H1 (cell line): ENCODE measurements at regions not wholly inside any gene's neighbourhood (a gene's known extent, or its start where the extent isn't known, plus 50 kb on each side); places are given as distances from the start of the nearest gene placed in this dataset.

Experiments used
- CTCF ChIA-PET: fragments of 300-600 bp; sonication (Branson Sonifier 250); formaldehyde crosslinking; loops from one replicate; lab custom pipeline; 2021; ENCODE audit not compliant: partially characterized antibody; lab: Charles Lee
- POLR2A ChIA-PET: fragments of 300-600 bp; sonication (Branson Sonifier 250); formaldehyde crosslinking; loops from one replicate; lab custom pipeline; 2021; ENCODE audit warnings: inconsistent platforms; ENCODE audit not compliant: partially characterized antibody; lab: Charles Lee
- DNase-seq, 2 experiments: peaks; one replicate each; pipeline versions ENCODE4 v3.0.0 to v3.0.0-alpha.2; 2010 to 2022; ENCODE audit warnings: low spot score in 2 of 2, low read depth in 1 of 2, mixed read lengths in 1 of 2
- FAIRE-seq: peaks from 2 replicates; lab custom pipeline; 2011; peaks lifted over from hg19 to GRCh38; lab: Jason Lieb, UNC
- H2AFZ ChIP-seq: 2 replicates; pipeline ENCODE4 v1.8.1; 2012; ENCODE audit warnings: low read length, inconsistent platforms
- H2AK5ac ChIP-seq: 2 replicates; pipeline ENCODE4 v1.6.1; 2013; ENCODE audit warnings: low read depth, low read length
- H2BK120ac ChIP-seq: replicated peaks from 2 replicates; pipeline ENCODE3; 2013; ENCODE audit warnings: low read depth, low read length, inconsistent platforms
- H2BK12ac ChIP-seq: 2 replicates; pipeline ENCODE4 v1.6.1; 2013; ENCODE audit warnings: low read depth, low read length
- H2BK15ac ChIP-seq: 2 replicates; pipeline ENCODE4 v1.6.1; 2013; ENCODE audit warnings: low read length
- H2BK20ac ChIP-seq: 2 replicates; pipeline ENCODE4 v1.6.1; 2013; ENCODE audit warnings: low read length
- H2BK5ac ChIP-seq: 2 replicates; pipeline ENCODE4 v1.6.1; 2013; ENCODE audit warnings: low read depth, low read length
- H3K14ac ChIP-seq: 2 replicates; pipeline ENCODE4 v1.6.1; 2013; ENCODE audit warnings: inconsistent platforms; ENCODE audit not compliant: insufficient read length
- H3K18ac ChIP-seq: 2 replicates; pipeline ENCODE4 v1.6.1; 2013; ENCODE audit warnings: low read length; ENCODE audit errors: extremely low read depth
- H3K23ac ChIP-seq: 2 replicates; pipeline ENCODE4 v1.6.1; 2013; ENCODE audit warnings: inconsistent platforms; ENCODE audit not compliant: insufficient read length
- H3K23me2 ChIP-seq: 2 replicates; pipeline ENCODE4 v1.6.1; 2013; ENCODE audit warnings: low read depth, low read length
- H3K27ac ChIP-seq: 2 replicates; pipeline ENCODE4 v1.6.1; 2011; ENCODE audit warnings: low read depth, low read length, inconsistent platforms
- H3K27me3 ChIP-seq, 4 experiments: replicated peaks in 1 of 4; 1 replicate in 1 of 4; 2 replicates in 3 of 4; pipeline versions ENCODE4 v1.6.1 to v1.8.1; 2011 to 2013; ENCODE audit warnings: low read length in 3 of 4, mild to moderate bottlenecking in 3 of 4, inconsistent platforms in 2 of 4, mixed read lengths in 2 of 4, moderate library complexity in 1 of 4; ENCODE audit not compliant: control insufficient read depth in 3 of 4, insufficient read depth in 3 of 4; ENCODE audit errors: extremely low read depth in 1 of 4
- H3K36me3 ChIP-seq, 4 experiments: 2 replicates each; pipeline versions ENCODE4 v1.6.1 to v1.8.1; 2011 to 2013; ENCODE audit warnings: mild to moderate bottlenecking in 4 of 4, low read length in 3 of 4, moderate library complexity in 2 of 4, control low read depth in 1 of 4, inconsistent platforms in 1 of 4; ENCODE audit not compliant: insufficient read depth in 4 of 4, control insufficient read depth in 2 of 4
- H3K4ac ChIP-seq: replicated peaks from 2 replicates; pipeline ENCODE3; 2013; ENCODE audit warnings: low read length, low read depth, mixed read lengths, inconsistent platforms; ENCODE audit not compliant: insufficient read length
- H3K4me1 ChIP-seq, 4 experiments: replicated peaks in 1 of 4; 1 replicate in 1 of 4; 2 replicates in 3 of 4; pipeline versions ENCODE4 v1.6.1 to v1.8.1; 2011 to 2013; ENCODE audit warnings: low read length in 3 of 4, inconsistent platforms in 2 of 4, mixed read lengths in 1 of 4; ENCODE audit not compliant: insufficient read depth in 4 of 4, control insufficient read depth in 3 of 4
- H3K4me2 ChIP-seq, 2 experiments: 2 replicates each; pipeline versions ENCODE4 v1.6.1 to v1.8.1; 2011 to 2013; ENCODE audit warnings: low read depth in 2 of 2, low read length in 2 of 2, control low read depth in 1 of 2, inconsistent platforms in 1 of 2, mild to moderate bottlenecking in 1 of 2; ENCODE audit not compliant: insufficient read depth in 1 of 2
- H3K4me3 ChIP-seq, 4 experiments: fragments of 200-600, 300-600 bp in 1 of 4; sonication (generic), shearing (Covaris generic), sonication (Bioruptor Twin) in 1 of 4; 2 replicates each; pipeline versions ENCODE4 v1.5.1 to v1.8.1; 2011 to 2016; ENCODE audit warnings: low read length in 4 of 4, low read depth in 3 of 4, control low read depth in 2 of 4, inconsistent platforms in 2 of 4, mild to moderate bottlenecking in 2 of 4, mixed read lengths in 1 of 4, moderate library complexity in 1 of 4; ENCODE audit not compliant: insufficient read depth in 2 of 4; ENCODE audit errors: extremely low read depth in 1 of 4
- H3K56ac ChIP-seq: replicated peaks from 2 replicates; pipeline ENCODE3; 2013; ENCODE audit warnings: low read depth, mild to moderate bottlenecking, mixed read lengths, low read length, inconsistent platforms; ENCODE audit not compliant: insufficient read length
- H3K79me1 ChIP-seq: 2 replicates; pipeline ENCODE4 v1.6.1; 2013; ENCODE audit warnings: low read depth, low read length, control low read depth
- H3K79me2 ChIP-seq, 2 experiments: 2 replicates each; pipeline versions ENCODE4 v1.6.1 to v1.8.1; 2012 to 2013; ENCODE audit warnings: low read length in 2 of 2, mild to moderate bottlenecking in 2 of 2, inconsistent platforms in 1 of 2; ENCODE audit not compliant: insufficient read depth in 2 of 2, control insufficient read depth in 1 of 2
- H3K9ac ChIP-seq, 4 experiments: replicated peaks in 1 of 4; 1 replicate in 1 of 4; 2 replicates in 3 of 4; pipeline versions ENCODE4 v1.6.1 to v1.8.1; 2011 to 2013; ENCODE audit warnings: low read depth in 3 of 4, low read length in 3 of 4, control low read depth in 2 of 4, mild to moderate bottlenecking in 2 of 4, moderate library complexity in 2 of 4, inconsistent platforms in 1 of 4; ENCODE audit errors: extremely low read depth in 1 of 4
- H3K9me3 ChIP-seq, 2 experiments: 2 replicates each; pipeline versions ENCODE4 v1.6.1 to v1.8.1; 2012 to 2013; ENCODE audit warnings: mild to moderate bottlenecking in 2 of 2, moderate library complexity in 2 of 2, control low read depth in 1 of 2, inconsistent platforms in 1 of 2, low read depth in 1 of 2, low read length in 1 of 2, mixed read lengths in 1 of 2; ENCODE audit not compliant: insufficient read depth in 2 of 2
- H4K20me1 ChIP-seq, 2 experiments: replicated peaks in 1 of 2; 2 replicates each; pipeline versions ENCODE3 to v1.8.1; 2011 to 2013; ENCODE audit warnings: inconsistent platforms in 2 of 2, low read length in 2 of 2, mild to moderate bottlenecking in 1 of 2; ENCODE audit not compliant: insufficient read depth in 2 of 2, control insufficient read depth in 1 of 2
- H4K5ac ChIP-seq: 2 replicates; pipeline ENCODE4 v1.6.1; 2013; ENCODE audit warnings: low read length, low read depth, mixed read lengths, inconsistent platforms; ENCODE audit not compliant: insufficient read length
- H4K8ac ChIP-seq: 2 replicates; pipeline ENCODE4 v1.8.0; 2013; ENCODE audit warnings: mild to moderate bottlenecking, moderate library complexity, low read length, inconsistent platforms; ENCODE audit not compliant: insufficient read depth; ENCODE audit errors: extremely low read depth
- H4K91ac ChIP-seq: replicated peaks from 2 replicates; pipeline ENCODE3; 2013; ENCODE audit warnings: low read length, mixed read lengths, inconsistent platforms; ENCODE audit not compliant: insufficient read length
- ATF2 ChIP-seq: IDR thresholded peaks from 2 replicates; pipeline ENCODE4 v1.6.1; 2012; ENCODE audit warnings: low read length, inconsistent platforms
- E2F6 ChIP-seq: IDR thresholded peaks from 2 replicates; pipeline ENCODE4 v1.6.1; 2012; ENCODE audit warnings: inconsistent platforms
- GABPA ChIP-seq: IDR thresholded peaks from 2 replicates; pipeline ENCODE4 v1.6.1; 2011; ENCODE audit warnings: mild to moderate bottlenecking, low read length, moderate library complexity, borderline replicate concordance; ENCODE audit not compliant: insufficient read depth
- GTF2F1 ChIP-seq: IDR thresholded peaks from 2 replicates; pipeline ENCODE4 v1.6.1; 2012; ENCODE audit warnings: low read depth, low read length, improper control_type of control experiment, borderline replicate concordance
- KDM4A ChIP-seq: IDR thresholded peaks from one replicate; pipeline ENCODE4 v1.7.1; 2012; ENCODE audit warnings: low read depth, mild to moderate bottlenecking, moderate library complexity, low read length, inconsistent platforms; ENCODE audit not compliant: severe bottlenecking
- SAP30 ChIP-seq: fragments of 300-600 bp; sonication (generic); IDR thresholded peaks from 2 replicates; pipeline ENCODE4 v1.7.1; 2012; ENCODE audit warnings: low read length, moderate library complexity, mild to moderate bottlenecking, inconsistent platforms; ENCODE audit not compliant: insufficient read depth, insufficient replicate concordance
- SUZ12 ChIP-seq: fragments of 200-600 bp; sonication (generic); IDR thresholded peaks from 2 replicates; pipeline ENCODE4 v1.6.1; 2012; ENCODE audit warnings: mild to moderate bottlenecking, inconsistent platforms, low read length, moderate library complexity, mixed read lengths
- ZNF274 ChIP-seq: IDR thresholded peaks from 2 replicates; pipeline ENCODE4 v1.7.0; 2012; ENCODE audit warnings: low read length, borderline replicate concordance; ENCODE audit errors: extremely low read depth
- WGBS, 2 experiments: shearing (Covaris generic) in 1 of 2; methylation state at CpG; one replicate each; pipeline versions ENCODE4 v1.1.6 to v1.1.7; 2013 to 2015; ENCODE audit warnings: low lambda C conversion rate in 2 of 2, mixed read lengths in 2 of 2, inconsistent platforms in 1 of 2, low coverage in 1 of 2, missing lambda C conversion rate in 1 of 2; ENCODE audit not compliant: insufficient replicate concordance in 2 of 2, insufficient coverage in 1 of 2, insufficient read length in 1 of 2; ENCODE audit errors: extremely low coverage in 1 of 2, missing lambda C conversion rate in 1 of 2; 5-methylcytosine and 5-hydroxymethylcytosine counted together

- Histone ChIP-seq H3K27me3 (no peaks in the 10 kb centered on the region), H3K9me3 (no peaks in the 10 kb centered on the region), H2BK20ac (no peak overlapping the region), H3K4ac (no peak overlapping the region), H3K79me2 (no peaks in the 10 kb centered on the region), H3K4me3 (no peak overlapping the region), H3K23me2 (no peaks in the 10 kb centered on the region), H3K4me1 (peaks cover 0 to 4% (median 0%) of the 10 kb centered on the region in 4 experiments; a peak in 1 of 7 replicates), H3K27ac (no peak overlapping the region), H2AK5ac (no peak overlapping the region), H4K91ac (no peak overlapping the region), H2BK120ac (no peak overlapping the region), H2BK5ac (no peak overlapping the region), H4K5ac (no peak overlapping the region), H3K23ac (no peak overlapping the region), H3K9ac (no peak overlapping the region), H3K18ac (no peak overlapping the region), H3K56ac (no peak overlapping the region), H3K4me2 (no peak overlapping the region)
- WGBS, 2 experiments, result 56% methylated on average over 2 of the region's 3 CpGs; no CpG with 5 or more reads in 1 of the 2 experiments
- DNase-seq (no peak), FAIRE-seq (no peak)
- CTCF ChIA-PET, result no interaction called here
- POLR2A ChIA-PET, result no interaction called here
- TF ChIP-seq GTF2F1 (no peak), SUZ12 (no peak), E2F6 (no peak), ATF2 (no peak), SAP30 (no peak), ZNF274 (no peak), GABPA (no peak), KDM4A (no peak)
- TF ChIP-seq, all 59 proteins: peak for 0
- Histone ChIP-seq H3K14ac (no peak overlapping the region), H2BK12ac (no peak overlapping the region), H3K36me3 (no peaks in the 10 kb centered on the region), H2BK15ac (no peak overlapping the region), H4K8ac (no peak overlapping the region), H3K79me1 (no peaks in the 10 kb centered on the region), H2AFZ (no peak overlapping the region), H4K20me1 (no peaks in the 10 kb centered on the region)
Observed at GRCh38 chr6:54465649-54466300, 157.5 kb downstream of the TINAG start.
